HEK293 (cell line): ENCODE measurements at regions not wholly inside any gene's neighbourhood (a gene's known extent, or its start where the extent isn't known, plus 50 kb on each side); places are given as distances from the start of the nearest gene placed in this dataset.

ENCODE experiments used
- CTCF ChIA-PET: fragments of 350-600 bp; formaldehyde crosslinking; extraction: SDS; loops from one replicate; lab custom pipeline; 2021; ENCODE audit warnings: antibody characterized with exemption; lab: Yijun Ruan, JAX
- POLR2A ChIA-PET: fragments of 300-600 bp; formaldehyde crosslinking; extraction: SDS; loops from one replicate; lab custom pipeline; 2020; ENCODE audit warnings: antibody characterized with exemption, inconsistent platforms; lab: Yijun Ruan, JAX
- H3K27ac ChIP-seq: fragments of 200-500 bp; sonication (Bioruptor generic); 2 replicates; pipeline ENCODE4 v1.5.1; 2014; ENCODE audit warnings: low read depth, low read length, control low read depth, inconsistent platforms; ENCODE audit errors: extremely low read depth
- H3K36me3 ChIP-seq, 2 experiments: fragments of 200-500 bp in 1 of 2; sonication (Bioruptor generic) in 1 of 2; 1 replicate in 1 of 2; 2 replicates in 1 of 2; pipeline ENCODE4 v1.5.1; 2014 to 2017; ENCODE audit warnings: inconsistent platforms in 2 of 2, low read length in 2 of 2; ENCODE audit not compliant: control insufficient read depth in 2 of 2, insufficient read depth in 1 of 2
- H3K4me1 ChIP-seq: fragments of 200-500 bp; sonication (Bioruptor generic); 2 replicates; pipeline ENCODE4 v1.5.1; 2014; ENCODE audit warnings: mild to moderate bottlenecking, low read length, inconsistent platforms; ENCODE audit not compliant: control insufficient read depth, insufficient read depth
- H3K4me3 ChIP-seq: 2 replicates; pipeline ENCODE4 v1.5.1; 2011; ENCODE audit warnings: low read depth, mild to moderate bottlenecking, control low read depth, low read length, moderate library complexity
- H3K9me3 ChIP-seq: fragments of 200-500 bp; sonication (Bioruptor generic); 2 replicates; pipeline ENCODE4 v1.5.1; 2014; ENCODE audit warnings: low read depth, low read length, inconsistent platforms; ENCODE audit not compliant: control insufficient read depth, insufficient read depth
- FEZF1 ChIP-seq: fragments of 450-650 bp; formaldehyde crosslinking; IDR thresholded peaks from 2 replicates; pipeline ENCODE4 v1.5.1; 2016; ENCODE audit warnings: missing biosample characterization, missing genetic modification characterization
- GLIS1 ChIP-seq: fragments of 450-650 bp; formaldehyde crosslinking; IDR thresholded peaks from 2 replicates; pipeline ENCODE4 v1.5.1; 2016; ENCODE audit warnings: missing biosample characterization, missing genetic modification characterization
- KLF8 ChIP-seq: fragments of 450-650 bp; formaldehyde crosslinking; IDR thresholded peaks from 2 replicates; pipeline ENCODE4 v1.5.1; 2016; ENCODE audit warnings: missing biosample characterization, missing genetic modification characterization
- SCRT2 ChIP-seq: fragments of 450-650 bp; formaldehyde crosslinking; IDR thresholded peaks from 2 replicates; pipeline ENCODE4 v1.5.1; 2016; ENCODE audit warnings: missing biosample characterization, missing genetic modification characterization
- SP7 ChIP-seq: fragments of 450-650 bp; formaldehyde crosslinking; IDR thresholded peaks from 2 replicates; pipeline ENCODE4 v1.5.1; 2016; ENCODE audit warnings: missing biosample characterization, missing genetic modification characterization
- ZBTB21 ChIP-seq: fragments of 450-650 bp; formaldehyde crosslinking; IDR thresholded peaks from 2 replicates; pipeline ENCODE4 v1.5.1; 2017; ENCODE audit warnings: missing biosample characterization, missing genetic modification characterization
- ZNF133 ChIP-seq: fragments of 450-650 bp; formaldehyde crosslinking; IDR thresholded peaks from 2 replicates; pipeline ENCODE4 v1.5.1; 2016; ENCODE audit warnings: missing biosample characterization, missing genetic modification characterization
- ZNF202 ChIP-seq: fragments of 450-650 bp; formaldehyde crosslinking; IDR thresholded peaks from 2 replicates; pipeline ENCODE4 v1.5.1; 2016; ENCODE audit warnings: missing biosample characterization, missing genetic modification characterization, borderline replicate concordance
- ZNF23 ChIP-seq: fragments of 450-650 bp; formaldehyde crosslinking; IDR thresholded peaks from 2 replicates; pipeline ENCODE4 v1.5.1; 2016; ENCODE audit warnings: missing biosample characterization, missing genetic modification characterization, borderline replicate concordance
- ZNF404 ChIP-seq: fragments of 450-650 bp; formaldehyde crosslinking; IDR thresholded peaks from 2 replicates; pipeline ENCODE4 v1.5.1; 2017; ENCODE audit warnings: missing biosample characterization, missing genetic modification characterization
- ZNF529 ChIP-seq: fragments of 450-650 bp; formaldehyde crosslinking; IDR thresholded peaks from 2 replicates; pipeline ENCODE4 v1.5.1; 2017; ENCODE audit warnings: missing genetic modification characterization, missing biosample characterization; ENCODE audit not compliant: insufficient replicate concordance
- ZNF585B ChIP-seq: fragments of 450-650 bp; formaldehyde crosslinking; IDR thresholded peaks from 2 replicates; pipeline ENCODE4 v1.5.1; 2016; ENCODE audit warnings: missing biosample characterization, missing genetic modification characterization
- ZNF677 ChIP-seq: fragments of 450-650 bp; IDR thresholded peaks from 2 replicates; pipeline ENCODE4 v1.5.0; 2018; ENCODE audit warnings: missing biosample characterization, mild to moderate bottlenecking, missing genetic modification characterization, moderate library complexity
- ZNF768 ChIP-seq: fragments of 450-650 bp; formaldehyde crosslinking; IDR thresholded peaks from 2 replicates; pipeline ENCODE4 v1.5.1; 2018; ENCODE audit warnings: missing biosample characterization, mild to moderate bottlenecking, missing genetic modification characterization
- TF ChIP-seq, protein P1 (sequence below): fragments of 450-650 bp; IDR thresholded peaks from 2 replicates; pipeline ENCODE4 v1.5.1; 2018; ENCODE audit warnings: missing biosample characterization, mild to moderate bottlenecking, missing genetic modification characterization
- TF ChIP-seq, protein P2 (sequence below): fragments of 450-650 bp; formaldehyde crosslinking; IDR thresholded peaks from 2 replicates; pipeline ENCODE4 v1.5.1; 2016; ENCODE audit warnings: missing biosample characterization, missing genetic modification characterization
- TF ChIP-seq, protein P3 (sequence below): fragments of 450-650 bp; formaldehyde crosslinking; IDR thresholded peaks from 2 replicates; pipeline ENCODE4 v1.5.1; 2016; ENCODE audit warnings: missing biosample characterization, missing genetic modification characterization
- TF ChIP-seq, protein P4 (sequence below): fragments of 450-650 bp; formaldehyde crosslinking; IDR thresholded peaks from 2 replicates; pipeline ENCODE4 v1.5.1; 2016; ENCODE audit warnings: missing biosample characterization, missing genetic modification characterization
- TF ChIP-seq, protein P5 (sequence below): fragments of 450-650 bp; formaldehyde crosslinking; IDR thresholded peaks from 2 replicates; pipeline ENCODE4 v1.5.1; 2016; ENCODE audit warnings: missing biosample characterization, missing genetic modification characterization

DNA sequence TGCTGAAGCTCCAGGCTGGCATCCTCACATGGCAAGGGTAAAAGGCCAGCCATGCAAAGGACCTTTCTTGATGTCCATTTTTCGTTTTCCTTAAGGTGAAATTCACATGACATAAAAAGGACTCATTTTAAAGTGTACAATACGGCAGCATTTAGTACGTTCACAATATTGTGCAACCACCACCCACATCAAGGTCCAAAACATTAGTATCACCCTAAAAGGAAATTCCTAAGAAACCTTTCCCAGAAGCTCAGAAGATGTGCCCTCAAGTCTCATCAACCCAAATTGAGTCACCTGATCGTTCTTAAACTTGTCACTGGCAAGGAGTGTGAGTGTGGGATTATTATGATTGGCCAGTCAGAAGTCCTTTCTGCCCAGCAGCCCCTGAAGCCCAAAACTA, 250.1 kb downstream of the TLE3 start:
- POLR2A ChIA-PET, result no interaction called here

DNA sequence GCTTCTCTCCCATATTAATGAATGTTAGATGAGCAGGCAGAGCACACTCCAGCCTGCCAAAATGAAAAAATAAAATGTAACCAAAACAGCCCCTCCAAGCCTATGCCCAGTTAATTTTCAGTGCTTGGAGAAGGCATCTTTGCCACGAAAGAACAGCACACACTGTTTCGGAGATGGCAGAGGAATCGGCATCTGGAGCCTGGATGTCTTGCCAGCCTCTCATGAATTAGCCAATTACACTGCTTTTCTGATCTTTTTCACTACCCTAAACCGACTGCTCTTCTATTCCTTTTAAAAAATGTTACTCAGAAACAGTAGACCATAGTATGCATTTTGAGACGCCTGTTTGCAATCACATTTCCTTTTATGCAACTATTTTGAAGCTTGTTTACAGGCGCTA, 249.6 kb downstream of the TLE3 start:
- peaks cover 6% of the 10 kb centered on the region; the same call in 1 of the 2 replicates for H3K4me1 ChIP-seq
- TF ChIP-seq, protein P1, sequence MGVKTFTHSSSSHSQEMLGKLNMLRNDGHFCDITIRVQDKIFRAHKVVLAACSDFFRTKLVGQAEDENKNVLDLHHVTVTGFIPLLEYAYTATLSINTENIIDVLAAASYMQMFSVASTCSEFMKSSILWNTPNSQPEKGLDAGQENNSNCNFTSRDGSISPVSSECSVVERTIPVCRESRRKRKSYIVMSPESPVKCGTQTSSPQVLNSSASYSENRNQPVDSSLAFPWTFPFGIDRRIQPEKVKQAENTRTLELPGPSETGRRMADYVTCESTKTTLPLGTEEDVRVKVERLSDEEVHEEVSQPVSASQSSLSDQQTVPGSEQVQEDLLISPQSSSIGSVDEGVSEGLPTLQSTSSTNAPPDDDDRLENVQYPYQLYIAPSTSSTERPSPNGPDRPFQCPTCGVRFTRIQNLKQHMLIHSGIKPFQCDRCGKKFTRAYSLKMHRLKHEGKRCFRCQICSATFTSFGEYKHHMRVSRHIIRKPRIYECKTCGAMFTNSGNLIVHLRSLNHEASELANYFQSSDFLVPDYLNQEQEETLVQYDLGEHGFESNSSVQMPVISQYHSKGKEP, result no peak
- TF ChIP-seq, protein P2, sequence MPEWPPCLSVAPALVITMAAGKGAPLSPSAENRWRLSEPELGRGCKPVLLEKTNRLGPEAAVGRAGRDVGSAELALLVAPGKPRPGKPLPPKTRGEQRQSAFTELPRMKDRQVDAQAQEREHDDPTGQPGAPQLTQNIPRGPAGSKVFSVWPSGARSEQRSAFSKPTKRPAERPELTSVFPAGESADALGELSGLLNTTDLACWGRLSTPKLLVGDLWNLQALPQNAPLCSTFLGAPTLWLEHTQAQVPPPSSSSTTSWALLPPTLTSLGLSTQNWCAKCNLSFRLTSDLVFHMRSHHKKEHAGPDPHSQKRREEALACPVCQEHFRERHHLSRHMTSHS (tag by site-specific recombination), result no peak
- TF ChIP-seq ZNF133 (tag by site-specific recombination), result no peak
- TF ChIP-seq ZNF202, result no peak
- TF ChIP-seq ZNF404 (tag by site-specific recombination), result no peak
- TF ChIP-seq ZNF768 (tag by site-specific recombination), result no peak
- TF ChIP-seq KLF8, result no peak
- TF ChIP-seq, protein P3, sequence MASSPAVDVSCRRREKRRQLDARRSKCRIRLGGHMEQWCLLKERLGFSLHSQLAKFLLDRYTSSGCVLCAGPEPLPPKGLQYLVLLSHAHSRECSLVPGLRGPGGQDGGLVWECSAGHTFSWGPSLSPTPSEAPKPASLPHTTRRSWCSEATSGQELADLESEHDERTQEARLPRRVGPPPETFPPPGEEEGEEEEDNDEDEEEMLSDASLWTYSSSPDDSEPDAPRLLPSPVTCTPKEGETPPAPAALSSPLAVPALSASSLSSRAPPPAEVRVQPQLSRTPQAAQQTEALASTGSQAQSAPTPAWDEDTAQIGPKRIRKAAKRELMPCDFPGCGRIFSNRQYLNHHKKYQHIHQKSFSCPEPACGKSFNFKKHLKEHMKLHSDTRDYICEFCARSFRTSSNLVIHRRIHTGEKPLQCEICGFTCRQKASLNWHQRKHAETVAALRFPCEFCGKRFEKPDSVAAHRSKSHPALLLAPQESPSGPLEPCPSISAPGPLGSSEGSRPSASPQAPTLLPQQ (tag by site-specific recombination), result no peak
- TF ChIP-seq, protein P4, sequence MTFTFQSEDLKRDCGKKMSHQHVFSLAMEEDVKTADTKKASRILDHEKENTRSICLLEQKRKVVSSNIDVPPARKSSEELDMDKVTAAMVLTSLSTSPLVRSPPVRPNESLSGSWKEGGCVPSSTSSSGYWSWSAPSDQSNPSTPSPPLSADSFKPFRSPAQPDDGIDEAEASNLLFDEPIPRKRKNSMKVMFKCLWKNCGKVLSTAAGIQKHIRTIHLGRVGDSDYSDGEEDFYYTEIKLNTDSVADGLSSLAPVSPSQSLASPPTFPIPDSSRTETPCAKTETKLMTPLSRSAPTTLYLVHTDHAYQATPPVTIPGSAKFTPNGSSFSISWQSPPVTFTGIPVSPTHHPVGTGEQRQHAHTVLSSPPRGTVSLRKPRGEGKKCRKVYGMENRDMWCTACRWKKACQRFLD (tag by site-specific recombination), result no peak
- TF ChIP-seq SCRT2 (tag by site-specific recombination), result no peak
- CTCF ChIA-PET, result interaction anchor here (0.5 to 0.6 kb wide), 2 partner anchors 18 to 1951 kb away, joined by 3 to 4 read pairs; no protein-coding TSS in a partner anchor
- no peak overlapping the region for H3K4me3 ChIP-seq
- H3K27ac ChIP-seq, result no peak overlapping the region
- POLR2A ChIA-PET, result interaction anchor here (0.6 kb wide), 1 partner anchor 27 kb away, joined by 3 read pairs; no protein-coding TSS in a partner anchor
- no peaks in the 10 kb centered on the region for H3K36me3 ChIP-seq
- no peaks in the 10 kb centered on the region for H3K9me3 ChIP-seq

More for the DNA sequence above, 250.1 kb downstream of the TLE3 start:
- no peak overlapping the region for H3K27ac ChIP-seq
- H3K9me3 ChIP-seq, result no peaks in the 10 kb centered on the region
- H3K4me3 ChIP-seq, result no peak overlapping the region
- H3K36me3 ChIP-seq, result no peaks in the 10 kb centered on the region
- no peak for TF ChIP-seq ZNF585B (tag by site-specific recombination)
- no peak for TF ChIP-seq ZNF677 (tag by site-specific recombination)
- TF ChIP-seq ZNF23 (tag by site-specific recombination), result no peak
- peaks cover 6% of the 10 kb centered on the region; the same call in 1 of the 2 replicates for H3K4me1 ChIP-seq
- CTCF ChIA-PET, result interaction anchor here (0.6 kb wide), 1 partner anchor 89 kb away, joined by 4 read pairs; no protein-coding TSS in a partner anchor

DNA sequence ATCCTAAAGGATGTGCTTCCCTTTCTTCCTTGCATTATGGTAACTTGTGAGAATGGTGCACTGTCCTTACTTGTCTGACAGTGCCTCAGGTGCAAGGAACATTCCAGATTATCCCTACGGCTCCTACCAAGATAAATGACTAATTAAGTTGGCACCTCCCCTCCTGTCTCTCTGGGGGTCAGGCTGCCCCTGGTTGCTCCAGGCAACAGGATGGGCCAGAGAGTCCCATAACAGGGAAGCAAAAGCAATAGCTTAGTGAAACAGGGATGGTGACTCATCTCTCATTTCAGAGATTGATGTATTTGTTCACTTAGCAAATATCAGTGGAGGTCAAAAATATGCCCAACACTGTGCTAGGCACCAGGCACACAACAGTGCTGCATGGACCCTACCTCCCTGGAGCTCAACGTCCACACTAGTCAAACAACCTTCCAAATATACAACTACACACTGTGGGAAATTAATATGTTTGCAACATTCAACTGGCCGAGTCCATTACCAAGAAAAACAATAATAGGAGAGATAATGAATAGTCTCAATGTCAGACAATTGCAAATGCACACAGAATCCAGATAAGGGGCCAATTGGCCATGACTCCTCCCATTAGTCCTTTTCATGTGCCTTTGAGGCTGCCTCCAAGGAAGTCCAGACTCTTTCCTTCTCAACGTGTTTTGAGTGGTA, 249.0 kb downstream of the TLE3 start:
- Histone ChIP-seq H3K36me3 (no peaks in the 10 kb centered on the region), H3K27ac (no peak overlapping the region), H3K4me3 (no peak overlapping the region), H3K4me1 (peaks cover 6% of the 10 kb centered on the region; the same call in 1 of the 2 replicates), H3K9me3 (no peaks in the 10 kb centered on the region)
- TF ChIP-seq SP7 (tag by site-specific recombination) (peak; percentile 98), ZNF529 (tag by site-specific recombination) (no peak), FEZF1 (tag by site-specific recombination) (peak; percentile 37), GLIS1 (tag by site-specific recombination) (peak; percentile 81), ZBTB21 (no peak)
- TF ChIP-seq, protein P5, sequence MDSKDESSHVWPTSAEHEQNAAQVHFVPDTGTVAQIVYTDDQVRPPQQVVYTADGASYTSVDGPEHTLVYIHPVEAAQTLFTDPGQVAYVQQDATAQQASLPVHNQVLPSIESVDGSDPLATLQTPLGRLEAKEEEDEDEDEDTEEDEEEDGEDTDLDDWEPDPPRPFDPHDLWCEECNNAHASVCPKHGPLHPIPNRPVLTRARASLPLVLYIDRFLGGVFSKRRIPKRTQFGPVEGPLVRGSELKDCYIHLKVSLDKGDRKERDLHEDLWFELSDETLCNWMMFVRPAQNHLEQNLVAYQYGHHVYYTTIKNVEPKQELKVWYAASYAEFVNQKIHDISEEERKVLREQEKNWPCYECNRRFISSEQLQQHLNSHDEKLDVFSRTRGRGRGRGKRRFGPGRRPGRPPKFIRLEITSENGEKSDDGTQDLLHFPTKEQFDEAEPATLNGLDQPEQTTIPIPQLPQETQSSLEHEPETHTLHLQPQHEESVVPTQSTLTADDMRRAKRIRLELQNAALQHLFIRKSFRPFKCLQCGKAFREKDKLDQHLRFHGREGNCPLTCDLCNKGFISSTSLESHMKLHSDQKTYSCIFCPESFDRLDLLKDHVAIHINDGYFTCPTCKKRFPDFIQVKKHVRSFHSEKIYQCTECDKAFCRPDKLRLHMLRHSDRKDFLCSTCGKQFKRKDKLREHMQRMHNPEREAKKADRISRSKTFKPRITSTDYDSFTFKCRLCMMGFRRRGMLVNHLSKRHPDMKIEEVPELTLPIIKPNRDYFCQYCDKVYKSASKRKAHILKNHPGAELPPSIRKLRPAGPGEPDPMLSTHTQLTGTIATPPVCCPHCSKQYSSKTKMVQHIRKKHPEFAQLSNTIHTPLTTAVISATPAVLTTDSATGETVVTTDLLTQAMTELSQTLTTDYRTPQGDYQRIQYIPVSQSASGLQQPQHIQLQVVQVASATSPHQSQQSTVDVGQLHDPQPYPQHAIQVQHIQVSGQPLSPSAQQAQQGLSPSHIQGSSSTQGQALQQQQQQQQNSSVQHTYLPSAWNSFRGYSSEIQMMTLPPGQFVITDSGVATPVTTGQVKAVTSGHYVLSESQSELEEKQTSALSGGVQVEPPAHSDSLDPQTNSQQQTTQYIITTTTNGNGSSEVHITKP (tag by site-specific recombination), result peak; percentile 31; the same call in 1 of the 2 replicates
- CTCF ChIA-PET, result interaction anchor here (0.5 to 0.6 kb wide), 2 partner anchors 18 to 1951 kb away, joined by 3 to 4 read pairs; no protein-coding TSS in a partner anchor
- POLR2A ChIA-PET, result interaction anchor here (0.6 kb wide), 1 partner anchor 28 kb away, joined by 3 read pairs; no protein-coding TSS in a partner anchor
